Activated CD8-positive, alpha-beta memory T cell treated with anti-CD3 and anti-CD28 coated beads, Interleukin-2, amount 50 U/mL, for 1 hour (primary cell): ENCODE measurements at regions not wholly inside any gene's neighbourhood (a gene's known extent, or its start where the extent isn't known, plus 50 kb on each side); places are given as distances from the start of the nearest gene placed in this dataset.

ENCODE experiments used
- DNase-seq: peaks from one replicate; pipeline ENCODE4 v3.0.0-alpha.2; 2020; ENCODE audit errors: extremely low read depth

DNA sequence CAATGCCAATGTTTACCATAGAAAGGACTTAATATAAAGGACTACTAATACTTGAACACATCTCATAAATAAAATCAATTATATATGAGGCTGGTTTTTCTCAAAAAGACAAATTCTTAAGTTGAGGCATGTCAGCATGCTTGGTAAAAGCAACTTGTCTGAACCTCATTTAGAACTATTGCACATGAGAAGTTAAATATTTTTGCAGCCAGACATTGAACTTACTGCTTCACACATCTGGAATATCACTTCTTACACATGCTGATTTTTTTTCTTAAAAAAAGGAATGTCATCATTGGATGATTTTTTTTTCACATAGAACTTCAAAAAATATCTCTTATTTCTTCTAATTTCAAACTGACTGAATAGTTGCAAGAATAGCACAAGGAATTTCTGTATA, 609.0 kb downstream of the EPHA4 start:
- no peak for DNase-seq

DNA sequence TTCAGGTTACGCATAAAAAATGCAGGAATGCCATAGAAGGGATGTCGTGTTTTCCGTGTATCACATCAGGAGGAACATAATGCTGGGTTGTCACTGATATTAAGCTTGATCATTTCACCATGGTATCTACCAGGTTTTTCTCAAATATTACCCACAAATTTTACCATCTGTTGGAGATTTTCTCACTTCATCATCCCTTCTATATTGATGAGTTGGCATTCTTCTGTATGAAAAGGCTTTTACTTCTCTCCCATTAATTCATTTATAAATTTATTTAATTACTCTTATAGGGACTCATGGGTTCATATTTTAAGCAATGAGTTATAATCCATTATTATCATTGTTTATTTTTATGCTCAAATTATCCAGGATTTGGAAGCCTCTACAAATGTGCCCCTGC, 608.2 kb downstream of the EPHA4 start:
- no peak for DNase-seq

DNA sequence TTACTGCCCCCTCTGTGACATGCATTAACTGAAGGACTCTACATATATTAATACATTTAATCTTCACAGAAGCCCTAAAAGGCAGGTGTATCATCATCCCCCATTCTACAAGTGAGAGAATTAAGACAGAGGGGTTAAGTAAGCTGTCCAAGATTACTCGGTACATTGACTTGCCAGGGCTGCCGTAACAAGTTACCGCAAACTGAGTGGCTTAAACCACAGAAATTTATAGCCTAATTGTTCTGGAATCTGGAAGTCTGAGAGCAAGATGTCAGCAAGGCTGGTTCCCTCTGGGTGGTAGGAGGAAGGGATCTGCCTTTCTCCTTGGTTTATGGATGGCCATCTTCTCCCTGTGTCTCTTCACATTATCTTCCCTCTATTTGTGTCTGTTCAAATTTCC, 605.5 kb downstream of the EPHA4 start:
- DNase-seq, result no peak

DNA sequence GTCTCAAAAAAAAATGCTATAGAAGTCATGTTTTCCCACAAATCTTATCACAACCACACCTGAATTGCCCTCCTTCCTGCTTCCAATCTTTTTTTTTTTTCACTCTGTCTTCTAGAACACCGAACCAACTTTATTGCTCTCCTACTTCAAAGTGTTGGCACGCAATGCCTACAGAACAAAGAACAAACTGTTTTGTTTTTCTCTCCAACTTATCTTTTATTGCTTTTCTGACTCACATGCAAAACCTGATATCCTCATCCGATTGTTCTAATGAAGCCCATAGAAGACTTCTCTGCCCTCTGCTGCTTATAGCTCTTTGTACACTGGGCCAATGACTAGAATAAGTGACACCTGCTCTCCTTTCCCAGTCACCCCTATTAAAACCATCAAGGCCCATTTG, 602.8 kb downstream of the EPHA4 start:
- DNase-seq, result no peak

- DNase-seq, result no peak
These were observed 591.0 kb downstream of the EPHA4 start for GRCh38 chr2:220980966-220981675.

- no peak for DNase-seq
These were observed 590.2 kb downstream of the EPHA4 start for GRCh38 chr2:220981926-220982325.

- DNase-seq, result no peak
These were observed 586.5 kb downstream of the EPHA4 start for GRCh38 chr2:220985561-220985960.

GRCh38 chr2:220987839-220988238, 584.3 kb downstream of the EPHA4 start:
- no peak for DNase-seq

GRCh38 chr2:220991972-220992371, 580.1 kb downstream of the EPHA4 start:
- DNase-seq, result no peak

GRCh38 chr2:220994846-220995245, 577.3 kb downstream of the EPHA4 start:
- DNase-seq, result no peak

DNA sequence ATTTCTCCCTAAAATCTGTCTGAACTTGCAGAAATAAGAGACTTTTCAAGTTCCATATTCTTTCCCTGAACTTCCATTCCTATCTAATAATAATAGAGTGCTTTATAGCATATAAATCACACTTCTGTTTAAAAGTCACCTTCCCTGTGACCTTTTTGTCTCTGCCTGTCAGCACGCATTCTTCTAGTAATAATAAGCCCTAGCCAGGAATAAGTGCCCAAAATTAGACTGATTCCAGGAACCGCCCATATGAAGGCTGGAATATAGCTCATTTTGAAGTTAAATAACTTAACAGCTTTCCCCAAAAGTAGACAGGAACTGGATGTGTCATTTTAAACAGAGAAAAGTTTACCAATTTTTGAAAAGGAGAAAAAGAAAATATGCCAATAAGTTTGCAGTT, 576.5 kb downstream of the EPHA4 start:
- DNase-seq, result no peak

- DNase-seq, result no peak
These were observed 573.9 kb downstream of the EPHA4 start for GRCh38 chr2:220998156-220998555.

DNA sequence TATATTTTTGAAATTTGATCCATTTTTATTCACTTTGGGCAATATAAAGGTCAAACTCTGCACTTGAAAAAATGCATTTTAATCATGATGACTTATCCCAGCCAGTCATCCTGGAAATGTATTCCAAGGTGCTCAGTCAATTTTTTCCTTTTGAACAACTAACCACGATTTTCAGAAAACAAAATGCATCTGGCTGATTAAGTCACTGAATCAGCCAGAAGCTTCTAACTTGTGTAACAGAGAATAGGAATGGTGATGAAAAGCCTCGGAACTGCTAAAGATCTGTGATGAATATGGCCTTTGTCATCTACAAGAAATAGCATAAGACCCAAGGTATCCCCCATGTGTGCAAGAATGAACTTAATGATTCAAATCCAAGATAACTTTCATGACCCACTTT, 572.7 kb downstream of the EPHA4 start:
- no peak for DNase-seq

DNA sequence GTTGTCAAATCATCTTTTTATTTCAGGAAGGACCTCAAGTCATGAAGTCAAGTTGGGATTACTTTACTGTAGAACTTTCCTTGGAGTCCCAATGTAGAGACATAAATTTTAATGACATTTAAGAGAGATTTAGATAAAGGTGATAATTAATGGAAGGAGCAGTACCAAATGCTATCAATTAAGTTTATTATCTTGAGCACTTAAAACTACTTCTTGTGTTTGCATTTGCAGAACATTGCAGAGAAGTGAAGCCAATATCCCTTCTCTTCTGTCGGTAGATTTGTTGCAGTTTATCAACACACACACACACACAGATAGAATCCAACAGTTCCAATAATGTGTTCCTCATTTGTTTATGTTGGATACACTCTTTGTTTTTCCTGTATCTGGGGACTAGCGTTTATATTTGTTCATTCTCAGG, 570.7 kb downstream of the EPHA4 start:
- no peak for DNase-seq

DNA sequence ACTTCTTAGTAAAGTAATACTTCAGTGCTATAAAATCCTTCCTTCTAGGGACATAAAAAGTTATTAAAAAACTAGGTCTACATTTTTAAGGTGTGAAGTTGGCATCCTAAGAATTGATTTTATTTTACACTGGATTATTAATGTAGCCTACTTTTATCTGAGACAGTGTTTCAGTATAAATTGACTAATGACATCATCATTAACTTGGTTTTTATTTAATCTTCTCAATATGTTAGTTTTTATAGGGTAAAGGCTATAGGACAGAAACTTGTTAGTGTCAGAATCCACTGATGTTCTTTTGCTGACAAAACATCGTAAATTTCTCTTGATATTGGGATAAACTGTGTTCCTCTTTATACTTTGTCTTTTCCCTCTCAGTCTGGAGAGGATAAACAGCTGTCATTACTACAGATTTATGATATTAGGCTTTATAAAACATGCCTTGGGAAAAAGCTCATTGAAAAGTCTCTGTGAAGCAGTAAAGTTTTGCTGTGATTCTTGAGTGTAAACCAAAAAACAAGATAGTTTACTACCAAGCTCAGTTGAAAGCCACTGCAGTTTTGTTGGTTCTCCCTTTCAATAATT, 569.9 kb downstream of the EPHA4 start:
- DNase-seq, result no peak

GRCh38 chr2:221005338-221005737, 566.8 kb downstream of the EPHA4 start:
- no peak for DNase-seq

DNA sequence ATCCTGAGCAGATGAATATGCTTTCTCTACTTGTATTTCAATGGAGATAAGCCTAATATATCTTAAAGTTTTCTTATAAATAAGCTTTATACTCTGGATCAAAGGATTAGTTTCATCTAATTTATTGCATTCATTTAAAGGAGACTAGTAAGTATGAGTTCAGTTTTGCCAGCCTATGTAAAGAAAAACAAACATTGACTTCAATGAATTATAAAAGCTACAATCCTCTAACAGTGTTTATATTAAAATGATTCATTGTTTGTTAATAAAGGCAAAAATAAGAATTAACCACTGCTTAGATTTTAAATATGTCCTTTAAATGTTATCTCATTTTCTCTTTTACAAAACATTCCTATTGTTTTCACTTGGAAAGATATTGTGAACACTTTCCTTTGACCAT, 566.0 kb downstream of the EPHA4 start:
- no peak for DNase-seq

DNA sequence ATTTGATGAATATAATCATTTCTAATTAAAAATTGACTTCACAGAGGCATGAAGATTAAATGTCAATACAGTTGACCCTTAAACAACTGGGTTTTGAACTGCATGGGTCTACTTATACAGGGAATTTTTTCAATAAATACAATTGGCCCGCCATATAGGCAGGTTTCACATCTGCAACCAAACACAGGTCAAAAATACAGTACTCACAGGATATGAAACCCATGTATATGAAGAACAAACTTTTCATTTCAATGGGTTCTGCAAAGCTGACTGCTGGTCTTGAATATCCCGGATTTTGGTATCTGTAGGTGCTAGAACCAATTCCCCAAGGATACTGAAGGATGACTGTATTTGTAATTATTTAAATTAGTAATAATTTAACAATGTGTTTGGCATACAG, 555.6 kb downstream of the EPHA4 start:
- DNase-seq, result no peak

DNA sequence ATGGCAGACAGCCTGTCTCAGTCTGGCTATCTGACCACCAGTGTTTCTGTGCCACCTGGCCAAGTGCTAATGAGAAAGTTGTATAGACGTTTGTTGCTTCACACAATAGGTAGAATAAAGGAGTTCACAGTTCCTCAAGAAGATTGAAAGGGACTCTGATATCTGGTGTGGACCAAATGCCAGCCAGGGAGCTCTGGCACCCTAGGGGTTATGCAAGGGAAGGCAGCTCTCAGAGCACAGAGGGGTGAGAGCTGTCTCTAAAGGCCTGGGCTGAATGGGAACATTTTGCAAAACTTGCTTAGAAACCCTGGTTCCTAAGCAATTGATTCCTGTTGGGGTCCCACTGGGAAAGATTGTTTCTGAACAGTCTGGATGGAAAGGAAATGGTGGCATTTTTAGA, 553.8 kb downstream of the EPHA4 start:
- no peak for DNase-seq

DNA sequence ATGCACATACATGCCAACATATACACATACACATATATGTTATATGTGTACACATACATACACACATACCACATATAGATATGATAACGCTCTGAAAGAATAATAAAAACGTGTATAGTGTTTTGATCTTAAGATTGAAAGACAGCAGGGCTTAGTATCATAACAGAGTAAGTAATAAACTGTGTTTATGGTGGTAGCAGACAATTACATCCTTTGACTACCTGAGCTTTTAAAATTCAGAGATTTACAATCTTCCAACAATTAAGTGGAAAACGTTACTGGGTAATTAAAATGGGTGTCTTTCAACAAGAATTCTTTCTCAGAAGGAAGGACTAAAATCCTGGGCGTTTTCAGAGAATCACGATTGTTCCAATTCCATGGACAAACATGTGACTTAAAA, 552.4 kb downstream of the EPHA4 start:
- DNase-seq, result no peak

DNA sequence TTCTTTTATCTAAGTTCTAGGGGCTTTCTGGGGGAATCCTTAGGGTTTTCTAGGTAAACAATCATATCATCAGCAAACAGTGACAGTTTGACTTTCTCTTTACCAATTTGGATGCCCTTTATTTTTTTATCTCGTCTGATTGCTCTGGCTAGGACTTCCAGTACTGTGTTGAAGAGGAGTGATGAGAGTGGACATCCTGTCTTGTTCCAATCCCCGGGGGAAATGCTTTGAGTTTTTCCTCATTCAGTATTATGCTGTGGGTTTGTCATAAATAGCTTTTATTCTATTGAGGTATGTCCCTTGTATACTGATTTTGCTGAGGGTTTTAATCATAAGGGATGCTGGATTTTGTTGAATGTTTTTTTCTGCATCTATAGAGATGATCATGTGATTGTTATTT, 549.5 kb downstream of the EPHA4 start:
- no peak for DNase-seq

DNA sequence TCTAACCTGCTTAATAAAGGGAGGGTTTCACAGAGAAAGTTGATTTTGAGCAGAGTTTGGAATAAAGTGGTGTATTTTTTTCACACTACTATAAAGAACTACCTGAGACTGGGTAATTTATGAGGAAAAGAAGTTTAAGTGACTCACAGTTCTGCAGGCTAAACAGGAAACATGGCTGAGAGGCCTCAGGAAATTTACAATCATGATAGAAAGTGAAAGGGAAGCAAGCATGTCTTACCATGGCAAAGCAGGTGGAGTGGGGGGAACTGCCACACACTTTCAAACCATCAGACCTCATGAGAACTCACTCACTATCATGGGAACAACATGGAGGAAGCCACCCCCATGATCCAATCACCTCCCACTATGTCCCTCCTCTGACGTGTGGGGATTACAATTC, 546.7 kb downstream of the EPHA4 start:
- DNase-seq, result no peak

- DNase-seq, result no peak
These were observed 537.9 kb downstream of the EPHA4 start for GRCh38 chr2:221034026-221034701.
